SK-N-SH treated with all-trans-retinoic acid at 6 μM for 48 hours (cell line): ENCODE measurements at regions not wholly inside any gene's neighbourhood (a gene's known extent, or its start where the extent isn't known, plus 50 kb on each side); places are given as distances from the start of the nearest gene placed in this dataset.

Experiments
- ARNTL ChIP-seq: fragments of 450-650 bp; formaldehyde crosslinking; IDR thresholded peaks from 2 replicates; pipeline ENCODE4 v1.5.0; 2020; ENCODE audit warnings: low read depth, mild to moderate bottlenecking, moderate library complexity, borderline replicate concordance
- CREB5 ChIP-seq: fragments of 250-450 bp; sonication (Bioruptor Pico); IDR thresholded peaks from 2 replicates; pipeline ENCODE4 v1.5.1; 2020; ENCODE audit warnings: low read depth, mild to moderate bottlenecking, moderate library complexity
- TSHZ2 ChIP-seq: fragments of 250-450 bp; sonication (Bioruptor Pico); IDR thresholded peaks from 2 replicates; pipeline ENCODE4 v1.5.0; 2020; ENCODE audit warnings: mild to moderate bottlenecking, moderate library complexity
- ZFP30 ChIP-seq: fragments of 450-650 bp; formaldehyde crosslinking; IDR thresholded peaks from 2 replicates; pipeline ENCODE4 v1.5.0; 2022; ENCODE audit warnings: mild to moderate bottlenecking, moderate library complexity
- ZNF565 ChIP-seq: fragments of 450-650 bp; formaldehyde crosslinking; conservative IDR thresholded peaks from 2 replicates; pipeline ENCODE4 v1.5.0; 2020; ENCODE audit warnings: low read depth, mild to moderate bottlenecking, moderate library complexity

- TF ChIP-seq ZNF565 (CRISPR knock-in tag) = no peak
- no peak for TF ChIP-seq CREB5 (CRISPR knock-in tag)
- TF ChIP-seq ZFP30 (CRISPR knock-in tag) = no peak
- no peak for TF ChIP-seq TSHZ2 (CRISPR knock-in tag)
- TF ChIP-seq ARNTL (CRISPR knock-in tag) = no peak
These were observed 161.5 kb downstream of the SEC61B start for GRCh38 chr9:99383536-99383935.
